IPS-20b (cell line): ENCODE measurements at regions not wholly inside any gene's neighbourhood (a gene's known extent, or its start where the extent isn't known, plus 50 kb on each side); places are given as distances from the start of the nearest gene placed in this dataset.

Experiments used
- H3K27ac ChIP-seq: one replicate; pipeline ENCODE4 v1.5.1; 2013; ENCODE audit warnings: low read length
- H3K27me3 ChIP-seq: 2 replicates; pipeline ENCODE4 v1.6.1; 2013; ENCODE audit warnings: mild to moderate bottlenecking, low read length, inconsistent platforms; ENCODE audit not compliant: insufficient read depth
- H3K36me3 ChIP-seq: 2 replicates; pipeline ENCODE4 v1.6.1; 2013; ENCODE audit warnings: low read depth, mild to moderate bottlenecking, inconsistent platforms, low read length, moderate library complexity; ENCODE audit not compliant: insufficient read depth
- H3K4me1 ChIP-seq: 2 replicates; pipeline ENCODE4 v1.6.1; 2013; ENCODE audit warnings: mild to moderate bottlenecking, control low read depth, inconsistent platforms, low read length, moderate library complexity; ENCODE audit not compliant: insufficient read depth
- H3K4me3 ChIP-seq: 2 replicates; pipeline ENCODE4 v1.5.1; 2013; ENCODE audit warnings: mild to moderate bottlenecking, low read length, inconsistent platforms
- H3K9ac ChIP-seq: 2 replicates; pipeline ENCODE4 v1.6.1; 2013; ENCODE audit warnings: low read depth, mild to moderate bottlenecking, inconsistent platforms, low read length, moderate library complexity
- H3K9me3 ChIP-seq: 2 replicates; pipeline ENCODE4 v1.6.1; 2013; ENCODE audit warnings: mild to moderate bottlenecking, low read depth, low read length, inconsistent platforms; ENCODE audit not compliant: insufficient read depth

DNA sequence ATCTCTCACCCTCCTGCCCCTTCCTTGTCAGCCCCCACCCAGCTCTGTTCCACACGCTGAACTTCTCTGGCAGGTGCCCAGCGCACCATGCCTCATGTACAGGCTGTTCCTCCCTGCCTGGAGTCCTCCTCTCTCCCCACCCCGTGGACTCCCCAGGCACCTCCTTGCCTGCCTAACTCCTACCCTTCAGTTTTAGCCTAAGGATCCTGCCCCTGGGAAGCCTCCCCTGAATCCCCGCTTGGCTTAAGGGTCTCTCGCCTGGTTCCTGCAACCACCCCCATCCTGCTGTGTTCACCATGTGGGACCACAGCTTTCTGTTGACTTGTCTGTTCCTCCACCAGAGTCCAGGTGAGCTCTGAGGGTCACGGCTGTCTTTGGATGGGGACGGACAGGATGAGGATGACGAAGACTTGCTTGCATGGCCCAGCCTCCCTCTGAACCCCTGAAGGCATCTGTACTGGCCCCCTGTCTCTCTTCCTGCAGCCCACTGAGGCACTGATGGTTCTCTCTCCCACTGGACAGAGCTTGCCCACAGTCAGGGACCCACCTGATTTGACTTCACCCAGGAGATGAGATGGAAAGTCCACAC lies 153.2 kb upstream of the C1orf174 start:
- H3K4me1 ChIP-seq = no peaks in the 10 kb centered on the region
- H3K9ac ChIP-seq = no peak overlapping the region
- no peak overlapping the region for H3K4me3 ChIP-seq
- no peaks in the 10 kb centered on the region for H3K36me3 ChIP-seq
- H3K27me3 ChIP-seq = no peaks in the 10 kb centered on the region
- no peak overlapping the region for H3K27ac ChIP-seq
- no peaks in the 10 kb centered on the region for H3K9me3 ChIP-seq

DNA sequence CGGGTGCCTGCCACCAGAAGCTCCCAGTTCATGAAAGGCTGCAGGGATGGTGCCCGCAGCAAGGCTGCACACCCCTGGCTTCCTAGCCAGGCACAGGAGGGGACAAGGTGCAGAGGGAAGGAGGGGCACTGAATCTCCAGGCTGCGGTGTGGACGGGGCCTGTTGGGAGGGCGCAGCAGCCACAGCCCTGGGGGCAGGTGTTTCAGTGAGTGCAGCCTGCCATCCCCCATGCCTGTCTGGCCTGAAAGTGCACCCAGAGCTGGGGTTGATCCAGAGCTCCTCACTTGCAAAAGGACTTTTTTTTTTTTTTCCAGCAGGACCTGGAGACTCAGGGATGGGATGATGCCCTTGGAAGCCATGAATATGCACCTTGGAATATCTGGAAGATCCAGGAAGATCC lies 153.7 kb upstream of the C1orf174 start:
- Histone ChIP-seq H3K9ac (no peak overlapping the region), H3K27me3 (no peaks in the 10 kb centered on the region), H3K9me3 (no peaks in the 10 kb centered on the region), H3K4me1 (no peaks in the 10 kb centered on the region), H3K4me3 (no peak overlapping the region), H3K27ac (no peak overlapping the region), H3K36me3 (no peaks in the 10 kb centered on the region)

DNA sequence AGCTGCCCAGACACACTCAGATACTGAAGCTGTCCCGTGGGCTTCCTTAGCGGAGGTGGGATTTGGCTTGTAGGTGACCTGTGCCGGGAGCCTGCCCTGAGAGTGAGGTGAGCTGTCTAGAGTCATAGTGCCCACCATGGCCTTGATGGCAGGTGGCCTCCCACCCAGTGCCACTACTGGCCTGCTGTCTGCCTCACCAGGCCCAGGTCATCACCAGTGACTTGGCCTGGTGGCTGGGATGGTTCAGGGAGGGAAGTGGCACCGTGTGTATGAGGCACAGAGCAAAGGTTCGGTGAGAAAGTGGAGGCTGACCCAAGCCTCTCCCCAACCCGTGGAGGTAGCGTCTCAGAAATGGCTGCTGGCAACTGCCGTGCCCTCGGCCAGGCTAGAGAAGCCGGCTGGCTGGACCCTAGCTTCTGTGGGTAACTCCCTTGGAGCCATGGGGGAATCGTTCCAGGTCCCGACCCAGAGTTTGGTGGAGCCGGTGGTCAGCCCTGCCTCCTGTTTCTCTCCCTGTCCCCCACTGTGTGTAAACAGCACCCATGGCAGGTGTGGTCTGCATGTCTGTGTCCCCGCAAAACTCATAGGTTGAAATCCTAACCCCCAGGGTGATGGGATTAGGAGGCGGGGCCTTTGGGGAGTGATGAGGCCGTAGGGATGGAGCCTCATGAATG lies 155.4 kb upstream of the C1orf174 start:
- Histone ChIP-seq H3K27ac (no peak overlapping the region), H3K36me3 (no peaks in the 10 kb centered on the region), H3K9me3 (no peaks in the 10 kb centered on the region), H3K4me1 (no peaks in the 10 kb centered on the region), H3K9ac (no peak overlapping the region), H3K27me3 (no peaks in the 10 kb centered on the region), H3K4me3 (no peak overlapping the region)

DNA sequence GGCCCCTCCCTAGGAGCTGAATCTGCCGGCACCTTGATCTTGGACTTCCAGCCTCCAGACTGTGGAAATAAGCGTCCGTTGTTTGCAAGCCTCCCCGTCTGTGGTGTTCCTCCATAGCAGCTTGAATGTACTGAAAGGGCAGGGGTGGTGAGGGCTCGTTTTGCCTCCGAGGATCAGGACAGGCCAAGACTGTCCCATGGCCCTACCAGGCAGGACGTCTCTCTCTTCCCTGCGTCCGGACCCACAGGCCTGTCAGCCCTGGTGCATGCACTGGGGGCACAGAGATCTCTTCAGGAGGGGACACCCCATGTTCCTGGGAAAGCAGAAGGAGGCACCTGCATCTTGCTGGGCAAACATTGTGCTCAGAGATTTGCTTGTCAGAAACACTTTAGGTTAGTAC lies 156.3 kb upstream of the C1orf174 start:
- H3K36me3 ChIP-seq = no peaks in the 10 kb centered on the region
- no peak overlapping the region for H3K27ac ChIP-seq
- H3K9ac ChIP-seq = no peak overlapping the region
- no peak overlapping the region for H3K4me3 ChIP-seq
- no peaks in the 10 kb centered on the region for H3K4me1 ChIP-seq
- no peaks in the 10 kb centered on the region for H3K9me3 ChIP-seq
- no peaks in the 10 kb centered on the region for H3K27me3 ChIP-seq

DNA sequence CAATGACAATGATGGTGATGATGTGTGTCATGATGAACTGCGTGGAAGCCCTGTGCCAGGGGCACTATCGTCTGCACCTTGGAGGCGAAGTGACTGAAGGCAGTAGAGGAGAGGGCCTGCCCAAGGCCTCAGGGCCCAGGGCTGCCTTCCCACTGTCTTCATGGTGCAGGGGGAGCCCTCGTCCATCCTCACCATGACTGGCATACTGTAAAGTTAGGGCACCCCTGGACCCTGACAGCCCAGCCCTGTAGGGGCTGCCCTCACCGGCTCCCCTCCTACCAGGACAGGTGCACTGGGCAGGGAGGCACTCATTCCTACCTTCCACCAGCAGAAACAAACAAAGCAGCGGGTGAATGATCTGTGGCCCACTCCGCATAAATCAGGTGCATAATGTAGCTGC lies 156.9 kb upstream of the C1orf174 start:
- Histone ChIP-seq H3K4me3 (no peak overlapping the region), H3K27ac (no peak overlapping the region), H3K4me1 (no peaks in the 10 kb centered on the region), H3K36me3 (no peaks in the 10 kb centered on the region), H3K27me3 (no peaks in the 10 kb centered on the region), H3K9ac (no peak overlapping the region), H3K9me3 (no peaks in the 10 kb centered on the region)

DNA sequence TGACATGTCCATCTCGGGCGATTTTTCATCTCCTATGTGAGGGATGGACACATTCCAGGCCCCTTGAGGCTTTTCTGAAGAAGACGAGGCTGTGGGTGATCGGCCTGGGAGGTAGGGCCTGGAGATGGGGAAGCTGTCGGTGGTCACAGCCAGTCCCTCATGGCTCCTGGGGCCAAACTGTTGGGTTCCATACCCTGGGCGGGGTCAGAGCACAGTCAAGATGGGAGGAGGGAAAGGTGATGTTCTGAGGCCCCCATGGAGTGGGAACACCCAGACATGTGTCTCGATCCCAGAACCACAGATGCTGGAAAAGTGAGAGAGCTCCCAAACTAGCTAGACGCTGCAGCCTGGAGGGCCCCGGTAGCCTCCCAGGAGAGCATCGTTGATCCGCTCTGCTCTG lies 157.5 kb upstream of the C1orf174 start:
- no peaks in the 10 kb centered on the region for H3K27me3 ChIP-seq

DNA sequence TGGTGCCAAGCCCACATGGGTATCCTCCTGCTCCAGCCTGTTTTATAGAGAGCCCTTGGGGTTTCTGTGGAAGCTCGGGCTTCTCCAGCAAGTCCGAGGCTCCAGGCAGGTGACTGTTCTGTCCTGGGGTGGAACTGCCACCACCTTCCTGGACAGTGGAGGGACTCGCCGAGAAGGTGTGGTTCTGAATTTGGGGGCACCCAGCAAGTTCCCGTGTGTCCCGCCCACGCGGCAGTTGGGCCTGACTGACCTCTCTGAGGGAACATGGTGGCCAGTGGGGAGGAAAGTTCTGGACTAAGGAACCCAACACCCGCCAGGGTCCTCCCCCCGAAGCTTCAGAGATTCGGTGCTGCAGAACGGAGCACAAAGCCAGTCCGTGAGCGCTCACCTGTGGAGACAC lies 158.1 kb upstream of the C1orf174 start:
- H3K27me3 ChIP-seq = no peaks in the 10 kb centered on the region
- H3K9ac ChIP-seq = no peak overlapping the region
- no peaks in the 10 kb centered on the region for H3K4me1 ChIP-seq
- no peaks in the 10 kb centered on the region for H3K36me3 ChIP-seq
- no peak overlapping the region for H3K27ac ChIP-seq
- no peak overlapping the region for H3K4me3 ChIP-seq
- no peaks in the 10 kb centered on the region for H3K9me3 ChIP-seq

More for the DNA sequence above, 157.5 kb upstream of the C1orf174 start:
- H3K9ac ChIP-seq = no peak overlapping the region
- no peak overlapping the region for H3K27ac ChIP-seq
- no peaks in the 10 kb centered on the region for H3K4me1 ChIP-seq
- H3K4me3 ChIP-seq = no peak overlapping the region
- H3K36me3 ChIP-seq = no peaks in the 10 kb centered on the region
- no peaks in the 10 kb centered on the region for H3K9me3 ChIP-seq

DNA sequence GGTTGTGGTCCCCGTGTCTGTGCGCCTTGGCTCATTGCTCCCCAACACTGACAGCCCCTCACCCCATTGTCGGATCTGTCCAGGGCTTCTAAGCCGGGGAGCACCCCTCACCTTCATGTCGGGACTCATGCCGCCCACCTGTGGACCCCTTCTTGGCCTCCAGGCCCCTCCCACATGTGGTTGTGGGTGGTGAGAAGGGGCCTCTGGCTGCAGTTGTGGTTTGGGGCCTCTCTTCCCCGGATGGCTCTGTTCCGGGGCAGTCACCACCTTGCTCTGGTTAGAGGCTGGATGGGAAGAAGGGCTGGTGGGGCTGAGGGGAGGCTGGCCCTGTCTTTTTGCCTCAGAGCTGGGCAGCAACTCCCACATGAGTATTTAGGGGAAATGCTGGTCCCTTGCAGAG lies 158.6 kb upstream of the C1orf174 start:
- Histone ChIP-seq H3K27ac (no peak overlapping the region), H3K27me3 (no peaks in the 10 kb centered on the region), H3K9ac (no peak overlapping the region), H3K9me3 (no peaks in the 10 kb centered on the region), H3K4me1 (no peaks in the 10 kb centered on the region), H3K4me3 (no peak overlapping the region), H3K36me3 (no peaks in the 10 kb centered on the region)

DNA sequence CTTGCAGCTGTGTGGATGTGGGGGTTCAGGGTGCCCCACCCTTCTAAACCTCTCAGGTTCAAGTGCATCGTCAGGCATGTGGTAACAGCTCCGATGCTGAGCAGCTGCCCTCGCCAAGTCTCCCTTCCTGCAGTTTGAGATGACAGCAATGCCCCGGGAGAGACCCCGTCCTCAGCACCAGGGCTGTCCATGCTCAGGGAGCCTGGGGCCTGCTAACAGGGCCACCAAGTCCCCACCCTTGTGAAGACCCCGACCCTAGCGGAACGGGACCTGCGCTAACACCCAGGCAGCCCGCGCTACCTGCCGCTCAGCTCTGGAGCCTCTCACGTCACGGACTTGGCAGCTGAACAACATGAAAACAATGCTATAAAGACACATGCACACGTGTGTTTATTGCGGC lies 159.2 kb upstream of the C1orf174 start:
- no peak overlapping the region for H3K27ac ChIP-seq
- no peaks in the 10 kb centered on the region for H3K4me1 ChIP-seq
- no peaks in the 10 kb centered on the region for H3K27me3 ChIP-seq
- H3K4me3 ChIP-seq = no peak overlapping the region
- H3K9me3 ChIP-seq = no peaks in the 10 kb centered on the region
- no peaks in the 10 kb centered on the region for H3K36me3 ChIP-seq
- H3K9ac ChIP-seq = no peak overlapping the region

DNA sequence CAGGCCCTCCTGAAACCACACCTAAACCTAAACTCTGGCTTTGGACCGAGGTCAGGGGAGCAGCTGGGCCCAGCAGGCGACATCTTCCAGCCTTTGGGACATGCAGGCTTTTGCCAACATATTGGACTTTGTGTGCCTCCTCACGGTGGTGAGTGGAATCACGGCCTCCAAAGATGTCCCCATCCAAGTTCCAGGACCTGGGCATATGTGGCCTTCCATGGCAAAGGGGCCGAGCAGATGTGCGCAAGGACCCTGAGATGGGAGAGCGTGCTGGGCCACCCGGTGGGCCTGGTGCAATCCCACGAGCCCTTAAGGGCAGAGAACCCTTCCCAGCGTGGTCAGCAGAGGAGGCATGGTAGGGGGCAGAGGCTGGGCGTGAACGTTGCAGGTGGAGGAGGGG lies 160.8 kb upstream of the C1orf174 start:
- no peaks in the 10 kb centered on the region for H3K27me3 ChIP-seq
- no peak overlapping the region for H3K27ac ChIP-seq
- H3K9me3 ChIP-seq = no peaks in the 10 kb centered on the region
- no peaks in the 10 kb centered on the region for H3K4me1 ChIP-seq
- H3K4me3 ChIP-seq = no peak overlapping the region
- H3K36me3 ChIP-seq = no peaks in the 10 kb centered on the region
- H3K9ac ChIP-seq = no peak overlapping the region

DNA sequence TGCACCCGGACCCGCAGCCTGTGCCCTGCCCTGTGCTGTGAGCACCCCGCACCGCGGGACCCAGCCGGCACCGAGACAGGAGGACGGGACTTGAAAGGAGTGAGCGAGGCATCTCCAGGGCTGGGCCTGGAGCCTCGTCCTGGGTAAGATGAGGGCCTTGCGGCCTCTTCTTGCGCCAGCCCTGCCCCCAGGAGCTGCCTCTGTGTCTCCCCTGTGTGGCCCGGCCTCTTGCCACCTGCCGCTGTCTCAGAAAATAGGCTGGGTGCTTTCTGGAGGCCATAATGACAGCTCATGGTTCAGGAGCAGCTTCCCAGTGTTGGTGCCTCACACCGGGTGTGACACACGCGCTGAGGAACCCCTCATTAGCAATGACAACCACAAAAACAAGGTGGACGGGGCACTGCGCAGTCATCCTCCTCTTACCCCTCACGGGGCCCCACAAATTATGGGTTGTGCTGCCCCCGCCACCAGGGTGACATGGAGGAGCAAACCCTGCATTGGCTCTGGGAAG lies 161.5 kb upstream of the C1orf174 start:
- no peaks in the 10 kb centered on the region for H3K9me3 ChIP-seq
- H3K27ac ChIP-seq = no peak overlapping the region
- H3K9ac ChIP-seq = no peak overlapping the region
- H3K4me1 ChIP-seq = no peaks in the 10 kb centered on the region
- H3K4me3 ChIP-seq = no peak overlapping the region
- no peaks in the 10 kb centered on the region for H3K27me3 ChIP-seq
- no peaks in the 10 kb centered on the region for H3K36me3 ChIP-seq

DNA sequence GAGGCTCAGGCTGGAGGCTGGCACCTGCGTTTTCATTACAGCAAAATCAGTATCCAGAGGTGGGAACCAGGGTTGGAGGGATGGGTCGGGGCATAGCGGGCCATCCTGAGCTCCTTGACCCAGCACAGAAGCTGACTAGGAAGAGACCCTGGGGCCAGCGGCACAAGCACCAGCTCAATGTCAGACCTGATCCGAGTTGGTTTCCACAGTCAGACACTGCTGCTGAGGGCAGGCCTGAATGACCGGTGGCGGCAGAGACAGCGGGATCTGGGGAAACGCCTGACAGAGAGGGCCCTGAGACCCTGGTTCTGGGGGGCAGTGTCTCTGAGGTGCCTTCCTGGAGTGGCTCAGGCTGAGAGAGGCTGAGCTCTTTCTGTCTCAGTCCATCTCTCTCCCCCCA lies 162.0 kb upstream of the C1orf174 start:
- no peaks in the 10 kb centered on the region for H3K9me3 ChIP-seq
- H3K36me3 ChIP-seq = no peaks in the 10 kb centered on the region

More for the DNA sequence above, 162.0 kb upstream of the C1orf174 start:
- Histone ChIP-seq H3K4me1 (no peaks in the 10 kb centered on the region), H3K9ac (no peak overlapping the region), H3K27ac (no peak overlapping the region), H3K27me3 (no peaks in the 10 kb centered on the region), H3K4me3 (no peak overlapping the region)
